Mesothelial cell of epicardium (in vitro differentiated cells): ENCODE measurements at regions not wholly inside any gene's neighbourhood (a gene's known extent, or its start where the extent isn't known, plus 50 kb on each side); places are given as distances from the start of the nearest gene placed in this dataset.

Experiments used
- DNase-seq, 2 experiments: peaks; one replicate each; pipeline ENCODE4 v3.0.0; 2021; ENCODE audit warnings: low spot score in 2 of 2; ENCODE audit not compliant: unreplicated experiment in 2 of 2
- H3K27ac Mint-ChIP-seq: 2 replicates; pipeline ENCODE4 v1.8.0; 2021; ENCODE audit warnings: mixed read lengths
- H3K27me3 Mint-ChIP-seq: 2 replicates; pipeline ENCODE4 v1.8.0; 2021; ENCODE audit warnings: low read depth, mixed read lengths
- H3K36me3 Mint-ChIP-seq: 2 replicates; pipeline ENCODE4 v1.8.0; 2021; ENCODE audit warnings: mixed read lengths
- H3K4me1 Mint-ChIP-seq: 2 replicates; pipeline ENCODE4 v1.8.0; 2021; ENCODE audit warnings: mixed read lengths
- H3K4me3 Mint-ChIP-seq: 2 replicates; pipeline ENCODE4 v1.8.0; 2021; ENCODE audit warnings: mild to moderate bottlenecking, moderate library complexity, mixed read lengths
- H3K9me3 Mint-ChIP-seq: 2 replicates; pipeline ENCODE4 v1.8.0; 2021; ENCODE audit warnings: mixed read lengths
- TF ChIP-seq, protein P1 (sequence below): fragments of 200-600 bp; sonication (generic); IDR thresholded peaks from one replicate; pipeline ENCODE4 v1.5.0; 2021; ENCODE audit warnings: antibody characterized with exemption; ENCODE audit not compliant: unreplicated experiment

GRCh38 chr9:7320139-7320538 lies 479.4 kb downstream of the DMAC1 start:
- Mint-ChIP-seq H3K27ac (no peak overlapping the region), H3K9me3 (no peaks in the 10 kb centered on the region), H3K27me3 (no peaks in the 10 kb centered on the region), H3K36me3 (no peaks in the 10 kb centered on the region), H3K4me1 (peaks cover 13% of the 10 kb centered on the region), H3K4me3 (no peak overlapping the region)
- no peak for DNase-seq
- TF ChIP-seq, protein P1, sequence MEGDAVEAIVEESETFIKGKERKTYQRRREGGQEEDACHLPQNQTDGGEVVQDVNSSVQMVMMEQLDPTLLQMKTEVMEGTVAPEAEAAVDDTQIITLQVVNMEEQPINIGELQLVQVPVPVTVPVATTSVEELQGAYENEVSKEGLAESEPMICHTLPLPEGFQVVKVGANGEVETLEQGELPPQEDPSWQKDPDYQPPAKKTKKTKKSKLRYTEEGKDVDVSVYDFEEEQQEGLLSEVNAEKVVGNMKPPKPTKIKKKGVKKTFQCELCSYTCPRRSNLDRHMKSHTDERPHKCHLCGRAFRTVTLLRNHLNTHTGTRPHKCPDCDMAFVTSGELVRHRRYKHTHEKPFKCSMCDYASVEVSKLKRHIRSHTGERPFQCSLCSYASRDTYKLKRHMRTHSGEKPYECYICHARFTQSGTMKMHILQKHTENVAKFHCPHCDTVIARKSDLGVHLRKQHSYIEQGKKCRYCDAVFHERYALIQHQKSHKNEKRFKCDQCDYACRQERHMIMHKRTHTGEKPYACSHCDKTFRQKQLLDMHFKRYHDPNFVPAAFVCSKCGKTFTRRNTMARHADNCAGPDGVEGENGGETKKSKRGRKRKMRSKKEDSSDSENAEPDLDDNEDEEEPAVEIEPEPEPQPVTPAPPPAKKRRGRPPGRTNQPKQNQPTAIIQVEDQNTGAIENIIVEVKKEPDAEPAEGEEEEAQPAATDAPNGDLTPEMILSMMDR = no peak

DNA sequence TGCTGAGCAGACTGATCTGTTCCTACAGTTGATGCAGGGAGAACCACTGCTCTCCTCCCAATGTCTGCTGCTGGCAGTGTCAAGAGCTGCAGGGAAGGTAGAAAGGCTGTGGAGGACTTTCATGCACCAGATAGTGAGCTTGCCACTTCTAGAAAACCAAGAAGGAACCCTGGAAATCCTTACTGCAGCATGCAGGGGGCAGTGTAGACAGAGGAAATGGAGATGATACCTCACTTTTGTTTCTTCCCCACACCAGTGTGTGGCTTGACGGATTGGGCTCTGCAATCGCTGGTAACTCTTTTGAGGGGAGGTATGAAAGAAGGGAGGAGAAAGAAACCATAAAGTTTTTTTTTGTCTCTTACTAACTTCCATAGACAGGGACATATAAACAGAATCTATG lies 480.7 kb downstream of the DMAC1 start:
- H3K4me1 Mint-ChIP-seq = peaks cover 13% of the 10 kb centered on the region
- TF ChIP-seq, protein P1 = no peak
- H3K36me3 Mint-ChIP-seq = no peaks in the 10 kb centered on the region
- peaks cover under 1% of the 10 kb centered on the region for H3K9me3 Mint-ChIP-seq
- H3K27me3 Mint-ChIP-seq = no peaks in the 10 kb centered on the region
- no peak overlapping the region for H3K4me3 Mint-ChIP-seq
- no peak overlapping the region for H3K27ac Mint-ChIP-seq
- no peak for DNase-seq

GRCh38 chr9:7316967-7317366 lies 482.6 kb downstream of the DMAC1 start:
- DNase-seq = no peak
- peak overlapping the region; percentile 23 for H3K27ac Mint-ChIP-seq
- H3K27me3 Mint-ChIP-seq = no peaks in the 10 kb centered on the region
- H3K9me3 Mint-ChIP-seq = peaks cover 16% of the 10 kb centered on the region
- peaks cover 13% of the 10 kb centered on the region for H3K4me1 Mint-ChIP-seq
- H3K4me3 Mint-ChIP-seq = no peak overlapping the region
- peaks cover 12% of the 10 kb centered on the region for H3K36me3 Mint-ChIP-seq
- TF ChIP-seq, protein P1 = no peak

GRCh38 chr9:7316166-7316795 lies 483.3 kb downstream of the DMAC1 start:
- no peak overlapping the region for H3K4me3 Mint-ChIP-seq
- H3K27me3 Mint-ChIP-seq = no peaks in the 10 kb centered on the region
- peak overlapping the region; percentile 68 for H3K27ac Mint-ChIP-seq
- H3K9me3 Mint-ChIP-seq = peaks cover 21% of the 10 kb centered on the region
- H3K4me1 Mint-ChIP-seq = peaks cover 13% of the 10 kb centered on the region
- TF ChIP-seq, protein P1 = no peak
- DNase-seq = no peak
- H3K36me3 Mint-ChIP-seq = peaks cover 12% of the 10 kb centered on the region

DNA sequence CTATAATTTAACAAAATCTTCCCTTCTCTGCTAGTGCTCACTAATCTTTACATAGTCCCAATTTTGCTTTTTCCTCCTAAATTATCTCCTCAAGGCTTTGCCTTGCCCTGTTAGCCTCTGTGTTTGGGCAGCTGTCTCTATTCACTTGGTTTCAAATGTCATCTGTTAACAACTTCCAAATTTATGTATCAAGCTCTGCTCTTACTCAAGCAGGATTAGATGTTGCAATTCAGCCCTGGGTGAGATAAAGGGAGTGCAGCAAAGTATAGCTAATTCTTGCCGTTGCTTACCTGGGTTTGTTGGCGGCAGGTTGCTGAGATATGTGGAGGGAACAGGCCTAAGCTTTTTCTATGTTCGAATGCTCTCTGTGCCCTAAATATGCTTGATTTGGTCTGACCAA lies 483.8 kb downstream of the DMAC1 start:
- H3K27me3 Mint-ChIP-seq = no peaks in the 10 kb centered on the region
- peak overlapping the region; percentile 15 for H3K27ac Mint-ChIP-seq
- peaks cover 26% of the 10 kb centered on the region for H3K9me3 Mint-ChIP-seq
- H3K4me1 Mint-ChIP-seq = peaks cover 13% of the 10 kb centered on the region
- peaks cover 12% of the 10 kb centered on the region for H3K36me3 Mint-ChIP-seq
- TF ChIP-seq, protein P1 = no peak
- no peak overlapping the region for H3K4me3 Mint-ChIP-seq
- no peak for DNase-seq

GRCh38 chr9:7315116-7315515 lies 484.5 kb downstream of the DMAC1 start:
- H3K9me3 Mint-ChIP-seq = peaks cover 32% of the 10 kb centered on the region
- DNase-seq = no peak
- no peaks in the 10 kb centered on the region for H3K27me3 Mint-ChIP-seq
- TF ChIP-seq, protein P1 = no peak
- peaks cover 16% of the 10 kb centered on the region for H3K36me3 Mint-ChIP-seq
- peaks cover 13% of the 10 kb centered on the region for H3K4me1 Mint-ChIP-seq
- no peak overlapping the region for H3K4me3 Mint-ChIP-seq
- H3K27ac Mint-ChIP-seq = no peak overlapping the region
